Peyer's patch (tissue), 4 donors: ENCODE measurements at regions not wholly inside any gene's neighbourhood (a gene's known extent, or its start where the extent isn't known, plus 50 kb on each side); places are given as distances from the start of the nearest gene placed in this dataset.

Source experiments
- POLR2A ChIP-seq, 2 donors: fragments of 450-650 bp; IDR thresholded peaks; one replicate each; pipeline ENCODE4 v1.5.1; 2017; ENCODE audit warnings: antibody characterized with exemption in 2 of 2, mild to moderate bottlenecking in 2 of 2, moderate library complexity in 2 of 2
- TF ChIP-seq, protein P1 (sequence below), 6 experiments: fragments of 450-650 bp in 4 of 6; fragments of 200-600 bp in 2 of 6; sonication (generic) in 1 of 6; IDR thresholded peaks; one replicate each; pipeline ENCODE4 v1.5.1; 2017 to 2019; ENCODE audit warnings: antibody characterized with exemption in 6 of 6, mild to moderate bottlenecking in 3 of 6, moderate library complexity in 1 of 6

DNA sequence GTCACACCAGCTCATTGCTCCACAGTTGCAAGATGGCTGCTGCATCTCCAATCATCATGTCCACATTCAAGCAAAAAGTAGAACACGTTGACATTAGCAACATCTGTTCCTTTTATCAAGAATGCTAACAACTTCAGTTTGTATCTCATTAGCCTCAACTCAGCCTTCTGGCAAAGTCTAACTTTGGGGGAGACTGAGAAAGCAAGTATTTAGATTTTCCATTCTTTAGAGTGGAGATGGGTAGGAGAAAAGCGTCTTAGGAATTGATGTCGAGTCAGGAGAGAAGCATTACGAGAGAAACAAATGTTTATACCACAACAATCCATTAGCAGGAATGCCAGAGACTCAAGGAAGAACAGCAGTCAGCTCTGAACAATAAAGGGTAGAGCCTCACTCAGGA, 446.3 kb downstream of the ENC1 start:
- TF ChIP-seq POLR2A (IDR thresholded peaks at IDR 0.05) = no peak
- TF ChIP-seq, protein P1, sequence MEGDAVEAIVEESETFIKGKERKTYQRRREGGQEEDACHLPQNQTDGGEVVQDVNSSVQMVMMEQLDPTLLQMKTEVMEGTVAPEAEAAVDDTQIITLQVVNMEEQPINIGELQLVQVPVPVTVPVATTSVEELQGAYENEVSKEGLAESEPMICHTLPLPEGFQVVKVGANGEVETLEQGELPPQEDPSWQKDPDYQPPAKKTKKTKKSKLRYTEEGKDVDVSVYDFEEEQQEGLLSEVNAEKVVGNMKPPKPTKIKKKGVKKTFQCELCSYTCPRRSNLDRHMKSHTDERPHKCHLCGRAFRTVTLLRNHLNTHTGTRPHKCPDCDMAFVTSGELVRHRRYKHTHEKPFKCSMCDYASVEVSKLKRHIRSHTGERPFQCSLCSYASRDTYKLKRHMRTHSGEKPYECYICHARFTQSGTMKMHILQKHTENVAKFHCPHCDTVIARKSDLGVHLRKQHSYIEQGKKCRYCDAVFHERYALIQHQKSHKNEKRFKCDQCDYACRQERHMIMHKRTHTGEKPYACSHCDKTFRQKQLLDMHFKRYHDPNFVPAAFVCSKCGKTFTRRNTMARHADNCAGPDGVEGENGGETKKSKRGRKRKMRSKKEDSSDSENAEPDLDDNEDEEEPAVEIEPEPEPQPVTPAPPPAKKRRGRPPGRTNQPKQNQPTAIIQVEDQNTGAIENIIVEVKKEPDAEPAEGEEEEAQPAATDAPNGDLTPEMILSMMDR (IDR thresholded peaks at IDR 0.05) = no peak
